GM18867 (cell line): ENCODE measurements at regions not wholly inside any gene's neighbourhood (a gene's known extent, or its start where the extent isn't known, plus 50 kb on each side); places are given as distances from the start of the nearest gene placed in this dataset.

Experiments used
- ATAC-seq: cut with Tn5 transposase; IDR thresholded peaks from one replicate; pipeline ENCODE4 v1.9.1; 2021; ENCODE audit warnings: mild to moderate bottlenecking, moderate library complexity; ENCODE audit not compliant: unreplicated experiment

GRCh38 chr10:89095701-89096391 lies 105.2 kb downstream of the FAS start:
- ATAC-seq, result no peak

- ATAC-seq, result no peak
Observed at GRCh38 chr10:89093728-89094127, 103.1 kb downstream of the FAS start.

- no peak for ATAC-seq
Observed at GRCh38 chr10:89092981-89093380, 102.4 kb downstream of the FAS start.

GRCh38 chr10:89092439-89092838 lies 101.8 kb downstream of the FAS start:
- ATAC-seq, result no peak

- no peak for ATAC-seq
Observed at GRCh38 chr10:89091496-89091895, 100.9 kb downstream of the FAS start.

- ATAC-seq, result no peak
Observed at GRCh38 chr10:89090756-89091445, 100.3 kb downstream of the FAS start.

GRCh38 chr10:89086801-89087521 lies 96.4 kb downstream of the FAS start:
- ATAC-seq, result no peak

- ATAC-seq, result no peak
Observed at GRCh38 chr10:89085153-89085552, 94.6 kb downstream of the FAS start.

- ATAC-seq, result no peak
Observed at GRCh38 chr10:89082086-89082485, 91.5 kb downstream of the FAS start.

- no peak for ATAC-seq
Observed at GRCh38 chr10:89080660-89081059, 90.1 kb downstream of the FAS start.

GRCh38 chr10:89079961-89080360 lies 89.4 kb downstream of the FAS start:
- no peak for ATAC-seq

GRCh38 chr10:89078724-89079672 lies 88.4 kb downstream of the FAS start:
- ATAC-seq, result no peak

- ATAC-seq, result no peak
Observed at GRCh38 chr10:89076120-89076519, 85.5 kb downstream of the FAS start.

- ATAC-seq, result no peak
Observed at GRCh38 chr10:89075631-89076030, 85.0 kb downstream of the FAS start.

GRCh38 chr10:89074120-89074519 lies 83.5 kb downstream of the FAS start:
- no peak for ATAC-seq

GRCh38 chr10:89073719-89074118 lies 83.1 kb downstream of the FAS start:
- no peak for ATAC-seq

- no peak for ATAC-seq
Observed at GRCh38 chr10:89069589-89069988, 79.0 kb downstream of the FAS start.
